ENCODE measurements at regions not wholly inside any gene's neighbourhood (a gene's known extent, or its start where the extent isn't known, plus 50 kb on each side); places are given as distances from the start of the nearest gene placed in this dataset.

DNA sequence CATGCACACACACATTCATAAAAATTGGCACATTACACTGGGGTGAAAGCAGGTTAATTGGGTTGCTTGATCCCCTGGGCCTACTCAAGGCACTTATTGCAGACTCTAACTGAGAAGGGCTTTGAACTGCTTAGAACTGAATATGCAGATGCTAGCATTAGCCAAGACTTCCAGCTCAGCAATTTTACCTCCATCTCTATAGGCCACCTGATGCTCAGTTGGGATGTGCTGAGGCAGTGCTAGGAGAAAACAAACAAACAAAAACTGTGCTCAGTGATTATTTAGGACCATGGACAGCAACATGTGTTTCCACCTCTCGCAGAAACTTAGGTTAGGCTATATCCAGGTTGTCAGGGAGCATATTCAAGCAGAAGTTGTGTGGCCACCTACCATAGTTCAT lies 124.8 kb upstream of the WSCD2 start:
- Histone ChIP-seq H3K27ac (no peak overlapping the region), H3K9me3 (no peaks in the 10 kb centered on the region)
- TF ChIP-seq CTCF (IDR thresholded peaks at IDR 0.05) = no peak

DNA sequence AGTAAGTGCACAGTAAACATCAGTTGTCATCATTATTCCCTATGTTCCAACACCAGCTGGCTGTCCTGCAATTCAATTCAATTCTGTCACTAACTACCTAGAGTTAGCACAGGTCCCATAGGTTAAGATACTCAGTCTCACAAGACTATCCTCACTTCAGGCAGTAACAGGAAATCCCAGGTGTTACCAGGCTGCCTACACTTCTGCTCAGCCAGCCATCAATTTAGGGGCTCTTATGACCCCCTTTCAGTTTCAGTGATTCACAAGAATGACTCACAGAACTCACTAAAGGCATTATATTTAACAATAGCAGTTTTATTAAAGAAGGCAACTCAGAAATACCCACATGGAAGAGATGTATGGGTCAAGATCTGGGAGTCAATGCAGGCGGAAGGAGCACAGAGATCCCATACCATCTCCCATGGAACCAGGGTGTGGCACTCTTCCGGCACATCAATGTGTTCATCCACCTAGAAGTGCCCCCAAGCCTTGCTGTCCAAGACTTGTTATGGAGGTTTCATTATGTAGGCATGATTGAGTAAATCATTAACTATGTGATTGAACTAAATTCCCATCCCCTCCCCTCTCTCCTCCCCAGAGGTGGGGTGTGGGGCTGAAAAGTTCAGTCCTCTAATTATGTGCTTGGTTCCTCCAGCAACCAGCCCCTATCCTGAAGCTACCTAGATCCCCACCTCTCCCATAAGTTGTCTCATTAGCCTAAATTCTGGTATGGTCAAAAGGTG lies 120.8 kb upstream of the WSCD2 start:
- H3K27me3 ChIP-seq = peaks cover 20% of the 10 kb centered on the region
- no peak overlapping the region for H3K27ac ChIP-seq
- TF ChIP-seq CTCF (IDR thresholded peaks at IDR 0.05) = no peak
- H3K9me3 ChIP-seq = no peaks in the 10 kb centered on the region
- H3K4me3 ChIP-seq (ENCODE audit: low read depth in 1 of 2, low read length in 1 of 2) = no peak overlapping the region
- no peaks in the 10 kb centered on the region for H3K36me3 ChIP-seq
- no peaks in the 10 kb centered on the region for H3K4me1 ChIP-seq (ENCODE audit: control insufficient read depth in 1 of 2, insufficient read depth in 1 of 2, low read depth in 1 of 2, low read length in 1 of 2)

More for the DNA sequence above, 124.8 kb upstream of the WSCD2 start:
- Histone ChIP-seq H3K27me3 (no peaks in the 10 kb centered on the region), H3K36me3 (no peaks in the 10 kb centered on the region), H3K4me3 (ENCODE audit: low read depth in 1 of 2, low read length in 1 of 2) (no peak overlapping the region), H3K4me1 (ENCODE audit: control insufficient read depth in 1 of 2, insufficient read depth in 1 of 2, low read depth in 1 of 2, low read length in 1 of 2) (no peaks in the 10 kb centered on the region)

- Histone ChIP-seq H3K27ac (no peak overlapping the region), H3K4me3 (ENCODE audit: low read depth in 1 of 2, low read length in 1 of 2) (no peak overlapping the region), H3K9me3 (no peaks in the 10 kb centered on the region), H3K4me1 (ENCODE audit: control insufficient read depth in 1 of 2, insufficient read depth in 1 of 2, low read depth in 1 of 2, low read length in 1 of 2) (no peaks in the 10 kb centered on the region), H3K27me3 (peaks cover 21% of the 10 kb centered on the region), H3K36me3 (no peaks in the 10 kb centered on the region)
- no peak for TF ChIP-seq CTCF (IDR thresholded peaks at IDR 0.05)
Measured at GRCh38 chr12:108009442-108010070, 119.5 kb upstream of the WSCD2 start.

DNA sequence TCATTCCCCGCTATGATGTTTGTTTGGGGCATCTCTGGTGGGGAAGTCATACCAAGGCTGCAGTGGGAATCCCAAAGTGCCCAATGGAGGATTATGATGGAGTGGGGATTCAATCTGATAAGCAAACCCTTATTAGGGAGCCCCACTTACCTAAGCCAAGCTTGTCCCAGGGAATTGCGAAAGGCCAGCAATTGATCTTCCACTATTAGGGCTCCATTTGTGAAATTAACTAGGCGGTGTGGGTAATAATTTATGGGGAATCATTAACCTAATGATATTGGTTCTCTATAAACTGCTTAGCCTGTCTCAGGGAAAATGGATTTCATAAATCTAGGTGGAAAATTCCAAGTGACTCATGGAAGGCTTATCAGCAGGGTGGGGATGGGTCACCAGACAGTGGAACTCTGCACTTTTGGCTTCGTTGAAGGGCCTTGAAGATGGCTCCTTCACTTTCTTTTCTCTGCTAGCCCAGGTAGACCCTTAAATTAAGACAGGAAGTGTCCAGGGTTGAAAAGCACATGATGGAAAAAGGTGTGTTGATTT lies 113.0 kb upstream of the WSCD2 start:
- Histone ChIP-seq H3K36me3 (no peaks in the 10 kb centered on the region), H3K4me1 (ENCODE audit: control insufficient read depth in 1 of 2, insufficient read depth in 1 of 2, low read depth in 1 of 2, low read length in 1 of 2) (no peaks in the 10 kb centered on the region), H3K9me3 (no peaks in the 10 kb centered on the region), H3K27ac (no peak overlapping the region), H3K27me3 (peaks cover 15% of the 10 kb centered on the region), H3K4me3 (ENCODE audit: low read depth in 1 of 2, low read length in 1 of 2) (no peak overlapping the region)
- TF ChIP-seq CTCF (IDR thresholded peaks at IDR 0.05) = no peak

DNA sequence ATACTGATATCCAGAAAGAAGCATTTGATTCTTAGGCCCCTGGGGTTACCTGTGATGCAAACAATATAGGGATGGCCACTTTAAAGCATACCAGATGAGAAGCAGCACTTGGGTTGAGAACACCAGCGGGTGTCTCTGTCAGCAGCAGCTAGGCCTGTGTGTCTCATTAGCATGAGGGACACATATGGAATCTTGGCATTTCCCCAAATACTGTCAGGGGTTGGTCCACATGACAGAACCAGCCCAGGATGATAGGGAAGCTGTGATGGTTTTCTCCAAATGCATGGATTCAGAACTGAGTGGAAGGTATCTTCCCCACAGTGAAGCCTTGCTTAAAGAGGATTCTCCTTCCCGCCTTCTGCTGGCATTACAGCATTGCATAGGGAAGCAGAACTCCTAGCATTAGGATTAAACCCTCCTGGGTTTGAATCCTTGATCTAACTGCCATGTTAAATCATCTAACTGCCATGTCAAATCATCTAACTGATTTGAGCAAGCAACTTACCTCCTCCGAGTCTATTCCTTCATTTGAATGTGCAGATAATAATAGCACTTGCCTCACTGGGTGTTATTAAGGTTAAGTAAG lies 111.5 kb upstream of the WSCD2 start:
- no peak overlapping the region for H3K4me3 ChIP-seq (ENCODE audit: low read depth in 1 of 2, low read length in 1 of 2)
- no peaks in the 10 kb centered on the region for H3K4me1 ChIP-seq (ENCODE audit: control insufficient read depth in 1 of 2, insufficient read depth in 1 of 2, low read depth in 1 of 2, low read length in 1 of 2)
- peaks cover 12% of the 10 kb centered on the region for H3K27me3 ChIP-seq
- no peaks in the 10 kb centered on the region for H3K9me3 ChIP-seq
- H3K27ac ChIP-seq = no peak overlapping the region
- no peak for TF ChIP-seq CTCF (IDR thresholded peaks at IDR 0.05)
- H3K36me3 ChIP-seq = no peaks in the 10 kb centered on the region
